CD4-positive, alpha-beta T cell (primary cell): ENCODE measurements at regions not wholly inside any gene's neighbourhood (a gene's known extent, or its start where the extent isn't known, plus 50 kb on each side); places are given as distances from the start of the nearest gene placed in this dataset.

Source experiments
- ATAC-seq: fragments of 200-7000 bp; cut with Tn5 transposase; one replicate; pipeline ENCODE4 v1.10.0; 2022; ENCODE audit warnings: mild to moderate bottlenecking; ENCODE audit not compliant: poor library complexity
- CTCF ChIA-PET: fragments of 350-600 bp; sonication (Branson Sonifier 250); formaldehyde crosslinking; loops from one replicate; lab custom pipeline; 2021; ENCODE audit warnings: antibody characterized with exemption, inconsistent platforms; lab: Charles Lee
- POLR2A ChIA-PET: fragments of 350-600 bp; sonication (Branson Sonifier 250); formaldehyde crosslinking; loops from one replicate; lab custom pipeline; 2021; ENCODE audit warnings: antibody characterized with exemption, inconsistent platforms; lab: Charles Lee
- DNase-seq, 14 experiments: peaks; one replicate each; pipeline ENCODE4 v3.0.0-alpha.2; 2013 to 2020; ENCODE audit warnings: mixed read lengths in 2 of 14
- H3K27ac ChIP-seq, 2 donors: one replicate each; pipeline versions ENCODE4 v1.5.1 to v1.7.0; 2013; ENCODE audit warnings: low read length in 2 of 2, low read depth in 1 of 2, mild to moderate bottlenecking in 1 of 2
- H3K27me3 ChIP-seq, 2 experiments: 1 replicate in 1 of 2; 2 replicates in 1 of 2; pipeline versions ENCODE4 v1.6.1 to v1.7.0; 2013; ENCODE audit warnings: low read length in 2 of 2, control low read depth in 1 of 2, mild to moderate bottlenecking in 1 of 2, moderate library complexity in 1 of 2; ENCODE audit not compliant: insufficient read depth in 2 of 2, control insufficient read depth in 1 of 2
- H3K36me3 ChIP-seq: one replicate; pipeline ENCODE4 v1.6.1; 2013; ENCODE audit warnings: low read length, control low read depth; ENCODE audit not compliant: insufficient read depth
- H3K4me1 ChIP-seq: one replicate; pipeline ENCODE4 v1.6.1; 2013; ENCODE audit warnings: low read length, control low read depth; ENCODE audit not compliant: insufficient read depth
- H3K4me3 ChIP-seq: one replicate; pipeline ENCODE4 v1.5.1; 2013; ENCODE audit warnings: mild to moderate bottlenecking, low read length, moderate library complexity
- H3K9me3 ChIP-seq, 2 experiments: 1 replicate in 1 of 2; 2 replicates in 1 of 2; pipeline versions ENCODE4 v1.6.1 to v1.7.0; 2013; ENCODE audit warnings: low read length in 2 of 2, mild to moderate bottlenecking in 2 of 2, control low read depth in 1 of 2, moderate library complexity in 1 of 2; ENCODE audit not compliant: control insufficient read depth in 1 of 2, insufficient read depth in 1 of 2
- H3K27ac Mint-ChIP-seq: one replicate; pipeline ENCODE4 v1.8.0; 2020; ENCODE audit warnings: mixed read lengths
- H3K27me3 Mint-ChIP-seq: one replicate; pipeline ENCODE4 v1.8.0; 2021; ENCODE audit warnings: mixed read lengths
- H3K36me3 Mint-ChIP-seq: one replicate; pipeline ENCODE4 v1.8.0; 2021; ENCODE audit warnings: low read depth, mixed read lengths
- H3K4me1 Mint-ChIP-seq: one replicate; pipeline ENCODE4 v1.8.0; 2021; ENCODE audit warnings: low read depth, mixed read lengths
- H3K4me3 Mint-ChIP-seq: one replicate; pipeline ENCODE4 v1.8.0; 2020; ENCODE audit warnings: mild to moderate bottlenecking, mixed read lengths
- H3K9me3 Mint-ChIP-seq: one replicate; pipeline ENCODE4 v1.8.0; 2020; ENCODE audit warnings: mixed read lengths
- intact Hi-C, 2 experiments: fragments of 100-400 bp; cut with DNase I in 1 of 2; cut with micrococcal nuclease in 1 of 2; formaldehyde crosslinking; loops; one replicate each; pipeline versions ENCODE4 v1.15.1 to v1.9.0; 2023 to 2025; cut with DNase I, micrococcal nuclease
- TF ChIP-seq, protein P1 (sequence below): fragments of 200-600 bp; IDR thresholded peaks from one replicate; pipeline ENCODE4 v1.8.0; 2022; ENCODE audit warnings: antibody characterized with exemption, mild to moderate bottlenecking

DNA sequence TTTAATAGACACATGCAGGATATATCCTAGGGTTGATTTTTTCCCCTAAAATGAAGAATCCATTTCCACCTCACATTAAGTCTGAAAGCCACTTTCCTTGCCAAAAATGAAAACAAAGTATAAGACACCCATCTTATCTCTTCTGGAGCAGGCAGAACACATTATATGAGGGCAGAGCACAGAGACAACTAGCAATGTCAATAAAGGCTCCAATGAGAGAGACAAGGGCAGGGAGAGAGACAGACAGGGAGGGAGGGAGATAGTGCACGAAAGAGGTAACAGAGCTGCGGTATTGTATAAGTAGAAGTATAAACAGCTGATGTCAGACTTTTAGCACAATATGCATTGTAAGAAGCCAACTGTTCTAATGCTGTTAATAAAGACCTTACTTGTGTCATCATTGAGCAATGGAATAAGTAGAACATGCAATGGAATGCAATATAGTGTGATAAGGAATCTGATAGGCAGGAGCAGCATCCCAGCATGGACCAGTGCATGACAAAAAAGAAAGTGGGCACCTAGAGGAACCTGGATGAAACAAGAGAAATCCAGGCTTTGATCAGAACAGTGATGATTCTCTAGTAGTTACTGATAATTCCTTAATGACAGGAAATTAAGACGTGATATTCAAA lies 150.6 kb upstream of the TCF4 start:
- intact Hi-C loops: loop anchor here in 1 of 2 experiments (10.0 kb wide), 1 partner anchor 56 kb away; no protein-coding TSS in a partner anchor
- ATAC-seq: no peak
- Mint-ChIP-seq H3K27me3 (no peaks in the 10 kb centered on the region), H3K9me3 (no peaks in the 10 kb centered on the region), H3K4me3 (no peak overlapping the region), H3K27ac (no peak overlapping the region), H3K36me3 (no peaks in the 10 kb centered on the region), H3K4me1 (no peaks in the 10 kb centered on the region)
- Histone ChIP-seq H3K4me1 (no peaks in the 10 kb centered on the region), H3K4me3 (no peak overlapping the region), H3K36me3 (no peaks in the 10 kb centered on the region), H3K27me3 (no peaks in the 10 kb centered on the region), H3K9me3 (no peaks in the 10 kb centered on the region), H3K27ac (no peak overlapping the region)
- ChIA-PET CTCF (no interaction called here), POLR2A (no interaction called here)
- TF ChIP-seq, protein P1, sequence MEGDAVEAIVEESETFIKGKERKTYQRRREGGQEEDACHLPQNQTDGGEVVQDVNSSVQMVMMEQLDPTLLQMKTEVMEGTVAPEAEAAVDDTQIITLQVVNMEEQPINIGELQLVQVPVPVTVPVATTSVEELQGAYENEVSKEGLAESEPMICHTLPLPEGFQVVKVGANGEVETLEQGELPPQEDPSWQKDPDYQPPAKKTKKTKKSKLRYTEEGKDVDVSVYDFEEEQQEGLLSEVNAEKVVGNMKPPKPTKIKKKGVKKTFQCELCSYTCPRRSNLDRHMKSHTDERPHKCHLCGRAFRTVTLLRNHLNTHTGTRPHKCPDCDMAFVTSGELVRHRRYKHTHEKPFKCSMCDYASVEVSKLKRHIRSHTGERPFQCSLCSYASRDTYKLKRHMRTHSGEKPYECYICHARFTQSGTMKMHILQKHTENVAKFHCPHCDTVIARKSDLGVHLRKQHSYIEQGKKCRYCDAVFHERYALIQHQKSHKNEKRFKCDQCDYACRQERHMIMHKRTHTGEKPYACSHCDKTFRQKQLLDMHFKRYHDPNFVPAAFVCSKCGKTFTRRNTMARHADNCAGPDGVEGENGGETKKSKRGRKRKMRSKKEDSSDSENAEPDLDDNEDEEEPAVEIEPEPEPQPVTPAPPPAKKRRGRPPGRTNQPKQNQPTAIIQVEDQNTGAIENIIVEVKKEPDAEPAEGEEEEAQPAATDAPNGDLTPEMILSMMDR: no peak
- no peak for DNase-seq

DNA sequence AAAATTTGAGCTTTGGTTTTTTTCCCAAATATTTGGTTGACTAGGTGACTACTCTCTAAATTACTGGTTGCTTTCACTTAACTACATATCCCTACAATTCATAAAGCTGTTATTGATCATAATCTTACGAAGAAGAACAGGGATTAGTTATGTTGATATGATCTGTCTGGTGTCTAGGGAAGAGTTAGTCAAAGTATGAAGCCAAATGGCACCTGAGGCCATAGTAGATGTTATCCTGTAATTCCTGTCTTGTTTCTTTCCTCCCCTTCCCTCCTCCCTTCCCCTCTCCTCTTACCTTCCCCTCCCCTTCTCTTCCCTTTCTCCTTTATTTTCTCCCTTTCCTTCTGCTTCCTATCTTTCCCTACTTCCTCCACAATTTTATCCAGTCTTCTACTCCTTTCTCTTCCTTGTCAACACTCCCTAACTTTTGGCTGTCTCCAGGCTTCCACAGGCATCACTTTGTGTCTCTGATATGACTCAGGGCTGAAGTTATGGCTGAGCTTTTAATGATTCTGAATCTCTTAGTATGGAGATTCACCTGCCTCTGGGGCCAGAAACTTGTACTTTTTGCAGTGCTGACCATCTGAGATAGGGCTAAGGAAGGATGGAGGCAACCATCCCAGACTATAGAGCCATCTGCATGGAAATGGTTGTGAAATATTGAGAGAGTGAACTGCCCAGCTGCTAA lies 149.9 kb upstream of the TCF4 start:
- no peak overlapping the region for H3K27ac Mint-ChIP-seq
- H3K4me3 ChIP-seq: no peak overlapping the region
- no peak overlapping the region for H3K27ac ChIP-seq
- no peaks in the 10 kb centered on the region for H3K4me1 Mint-ChIP-seq
- no peaks in the 10 kb centered on the region for H3K36me3 Mint-ChIP-seq
- H3K27me3 ChIP-seq: no peaks in the 10 kb centered on the region
- no peak for DNase-seq
- TF ChIP-seq, protein P1: no peak
- no peaks in the 10 kb centered on the region for H3K4me1 ChIP-seq
- H3K9me3 Mint-ChIP-seq: no peaks in the 10 kb centered on the region
- no peaks in the 10 kb centered on the region for H3K36me3 ChIP-seq
- intact Hi-C loops: loop anchor here in 1 of 2 experiments (10.0 kb wide), 1 partner anchor 57 kb away; no protein-coding TSS in a partner anchor
- no peak overlapping the region for H3K4me3 Mint-ChIP-seq
- no peaks in the 10 kb centered on the region for H3K27me3 Mint-ChIP-seq
- CTCF ChIA-PET: no interaction called here
- no peaks in the 10 kb centered on the region for H3K9me3 ChIP-seq
- no peak for ATAC-seq
- POLR2A ChIA-PET: no interaction called here

DNA sequence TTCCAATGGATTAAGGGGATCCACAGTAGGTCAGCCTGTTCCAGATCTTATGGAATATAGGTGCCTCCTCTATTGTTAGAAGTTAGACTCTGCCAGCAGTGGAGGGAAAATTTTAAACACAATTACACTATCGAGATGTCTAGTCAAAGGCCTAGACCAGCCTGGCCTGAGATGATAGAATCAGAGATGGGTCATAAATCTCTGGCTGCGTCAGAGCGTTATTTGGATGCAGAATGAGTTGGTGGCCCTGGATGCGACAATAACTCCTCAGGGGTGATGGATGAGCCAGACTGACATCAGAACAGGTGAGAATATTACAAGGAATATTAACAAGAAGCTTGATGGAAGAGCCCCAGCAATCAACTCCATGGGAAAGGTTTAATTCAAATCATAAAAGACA lies 149.3 kb upstream of the TCF4 start:
- Histone ChIP-seq H3K27me3 (no peaks in the 10 kb centered on the region), H3K36me3 (no peaks in the 10 kb centered on the region), H3K4me1 (no peaks in the 10 kb centered on the region), H3K27ac (no peak overlapping the region), H3K4me3 (no peak overlapping the region), H3K9me3 (no peaks in the 10 kb centered on the region)
- ChIA-PET POLR2A (no interaction called here), CTCF (no interaction called here)
- no peak overlapping the region for H3K4me3 Mint-ChIP-seq
- intact Hi-C loops: loop anchor here in 1 of 2 experiments (10.0 kb wide), 1 partner anchor 58 kb away; no protein-coding TSS in a partner anchor
- DNase-seq (no peak), ATAC-seq (no peak)
- no peaks in the 10 kb centered on the region for H3K27me3 Mint-ChIP-seq
- H3K36me3 Mint-ChIP-seq: no peaks in the 10 kb centered on the region
- no peaks in the 10 kb centered on the region for H3K4me1 Mint-ChIP-seq
- no peak overlapping the region for H3K27ac Mint-ChIP-seq
- no peaks in the 10 kb centered on the region for H3K9me3 Mint-ChIP-seq
- TF ChIP-seq, protein P1: no peak
